ENCODE measurements at regions not wholly inside any gene's neighbourhood (a gene's known extent, or its start where the extent isn't known, plus 50 kb on each side); places are given as distances from the start of the nearest gene placed in this dataset.

GRCh38 chr16:73150786-73151185 lies 102.9 kb upstream of the ZFHX3 start (continued):
- no peak for TF ChIP-seq SRF (IDR thresholded peaks at IDR 0.05; ENCODE audit: low read depth in 2 of 2, low read length in 2 of 2)
- TF ChIP-seq ATF2 (IDR thresholded peaks at IDR 0.05; ENCODE audit: low read length), result no peak
- TF ChIP-seq SREBF1 (IDR thresholded peaks at IDR 0.05; ENCODE audit: low read length), result no peak
- TF ChIP-seq, protein P1, sequence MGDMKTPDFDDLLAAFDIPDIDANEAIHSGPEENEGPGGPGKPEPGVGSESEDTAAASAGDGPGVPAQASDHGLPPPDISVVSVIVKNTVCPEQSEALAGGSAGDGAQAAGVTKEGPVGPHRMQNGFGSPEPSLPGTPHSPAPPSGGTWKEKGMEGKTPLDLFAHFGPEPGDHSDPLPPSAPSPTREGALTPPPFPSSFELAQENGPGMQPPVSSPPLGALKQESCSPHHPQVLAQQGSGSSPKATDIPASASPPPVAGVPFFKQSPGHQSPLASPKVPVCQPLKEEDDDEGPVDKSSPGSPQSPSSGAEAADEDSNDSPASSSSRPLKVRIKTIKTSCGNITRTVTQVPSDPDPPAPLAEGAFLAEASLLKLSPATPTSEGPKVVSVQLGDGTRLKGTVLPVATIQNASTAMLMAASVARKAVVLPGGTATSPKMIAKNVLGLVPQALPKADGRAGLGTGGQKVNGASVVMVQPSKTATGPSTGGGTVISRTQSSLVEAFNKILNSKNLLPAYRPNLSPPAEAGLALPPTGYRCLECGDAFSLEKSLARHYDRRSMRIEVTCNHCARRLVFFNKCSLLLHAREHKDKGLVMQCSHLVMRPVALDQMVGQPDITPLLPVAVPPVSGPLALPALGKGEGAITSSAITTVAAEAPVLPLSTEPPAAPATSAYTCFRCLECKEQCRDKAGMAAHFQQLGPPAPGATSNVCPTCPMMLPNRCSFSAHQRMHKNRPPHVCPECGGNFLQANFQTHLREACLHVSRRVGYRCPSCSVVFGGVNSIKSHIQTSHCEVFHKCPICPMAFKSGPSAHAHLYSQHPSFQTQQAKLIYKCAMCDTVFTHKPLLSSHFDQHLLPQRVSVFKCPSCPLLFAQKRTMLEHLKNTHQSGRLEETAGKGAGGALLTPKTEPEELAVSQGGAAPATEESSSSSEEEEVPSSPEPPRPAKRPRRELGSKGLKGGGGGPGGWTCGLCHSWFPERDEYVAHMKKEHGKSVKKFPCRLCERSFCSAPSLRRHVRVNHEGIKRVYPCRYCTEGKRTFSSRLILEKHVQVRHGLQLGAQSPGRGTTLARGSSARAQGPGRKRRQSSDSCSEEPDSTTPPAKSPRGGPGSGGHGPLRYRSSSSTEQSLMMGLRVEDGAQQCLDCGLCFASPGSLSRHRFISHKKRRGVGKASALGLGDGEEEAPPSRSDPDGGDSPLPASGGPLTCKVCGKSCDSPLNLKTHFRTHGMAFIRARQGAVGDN (IDR thresholded peaks at IDR 0.05), result no peak
- no peak for TF ChIP-seq PRDM15 (CRISPR knock-in tag; IDR thresholded peaks at IDR 0.05)
